BE2C (cell line): ENCODE measurements at regions not wholly inside any gene's neighbourhood (a gene's known extent, or its start where the extent isn't known, plus 50 kb on each side); places are given as distances from the start of the nearest gene placed in this dataset.
"Not testable (repeated sequence)": the region's sequence is repeated elsewhere in the genome, so short reads cannot be mapped to it uniquely, and the experiment has no call there.

Source experiments
- DNase-seq: peaks from one replicate; pipeline ENCODE4 v3.0.0-alpha.2; 2020
- H3K27me3 ChIP-seq: fragments of 250-450 bp; sonication (Bioruptor Pico); 2 replicates; pipeline ENCODE4 v1.5.1; 2020; ENCODE audit warnings: mild to moderate bottlenecking
- H3K36me3 ChIP-seq: fragments of 250-450 bp; sonication (Bioruptor Pico); 2 replicates; pipeline ENCODE4 v1.5.1; 2020; ENCODE audit warnings: mild to moderate bottlenecking
- H3K4me1 ChIP-seq: fragments of 250-450 bp; sonication (Bioruptor Pico); 2 replicates; pipeline ENCODE4 v1.5.1; 2020
- H3K4me3 ChIP-seq: 2 replicates; pipeline ENCODE4 v1.5.1; 2011; ENCODE audit warnings: low read depth, low read length
- H3K9me3 ChIP-seq: fragments of 250-450 bp; sonication (Bioruptor Pico); 2 replicates; pipeline ENCODE4 v1.5.1; 2020
- CTCF ChIP-seq: IDR thresholded peaks from 2 replicates; pipeline ENCODE4 v1.5.1; 2012; ENCODE audit warnings: mild to moderate bottlenecking, low read depth, low read length

- Histone ChIP-seq H3K36me3 (no peaks in the 10 kb centered on the region), H3K27me3 (no peaks in the 10 kb centered on the region), H3K9me3 (no peaks in the 10 kb centered on the region), H3K4me1 (no peaks in the 10 kb centered on the region), H3K4me3 (no peak overlapping the region)
- no peak for DNase-seq
- no peak for TF ChIP-seq CTCF
Measured at GRCh38 chr6:11423072-11423471, 114.5 kb upstream of the TMEM170B start.

DNA sequence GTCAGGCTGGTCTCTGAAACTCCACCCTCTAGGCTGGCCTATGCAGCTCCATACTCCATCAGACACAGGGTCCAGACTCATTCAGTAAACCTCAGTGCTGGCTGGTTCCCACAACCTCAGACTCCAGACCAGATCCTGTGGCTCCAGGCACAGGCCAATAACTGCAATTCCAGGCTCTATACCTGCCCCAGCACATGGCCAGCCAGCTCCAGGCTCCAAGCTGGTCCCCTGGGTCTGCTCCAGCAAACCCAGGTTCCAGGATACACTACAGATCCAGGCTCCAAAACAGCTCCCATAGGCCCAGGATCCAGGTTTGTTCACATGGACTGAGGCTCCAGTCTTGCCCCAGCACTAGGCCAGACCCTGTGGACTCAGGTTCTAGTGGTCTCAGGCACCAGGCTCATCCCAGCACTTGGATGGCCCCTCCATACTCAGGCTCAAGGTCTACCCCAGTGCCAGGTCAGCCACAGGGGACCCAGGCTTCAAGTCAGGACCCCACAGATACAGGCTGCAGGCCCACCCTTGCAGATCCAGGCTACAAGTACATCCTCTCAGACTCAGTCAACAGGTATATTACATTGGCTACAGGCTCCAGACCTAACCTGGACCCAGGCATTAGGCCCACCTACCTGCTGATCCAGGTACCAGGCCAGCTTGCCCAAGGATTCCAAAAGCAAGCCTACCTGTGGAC is 117.6 kb upstream of the TMEM170B start:
- no peak for TF ChIP-seq CTCF
- Histone ChIP-seq H3K4me1 (no peaks in the 10 kb centered on the region), H3K9me3 (no peaks in the 10 kb centered on the region), H3K27me3 (no peaks in the 10 kb centered on the region), H3K4me3 (no peak overlapping the region), H3K36me3 (no peaks in the 10 kb centered on the region)
- no peak for DNase-seq

- Histone ChIP-seq H3K27me3 (no peaks in the 10 kb centered on the region; the same call in 1 of the 2 replicates), H3K36me3 (no peaks in the 10 kb centered on the region), H3K9me3 (no peaks in the 10 kb centered on the region), H3K4me1 (no peaks in the 10 kb centered on the region), H3K4me3 (no peak overlapping the region)
- DNase-seq, result no peak
- no peak for TF ChIP-seq CTCF
Measured at GRCh38 chr6:11418290-11418905, 119.2 kb upstream of the TMEM170B start.

DNA sequence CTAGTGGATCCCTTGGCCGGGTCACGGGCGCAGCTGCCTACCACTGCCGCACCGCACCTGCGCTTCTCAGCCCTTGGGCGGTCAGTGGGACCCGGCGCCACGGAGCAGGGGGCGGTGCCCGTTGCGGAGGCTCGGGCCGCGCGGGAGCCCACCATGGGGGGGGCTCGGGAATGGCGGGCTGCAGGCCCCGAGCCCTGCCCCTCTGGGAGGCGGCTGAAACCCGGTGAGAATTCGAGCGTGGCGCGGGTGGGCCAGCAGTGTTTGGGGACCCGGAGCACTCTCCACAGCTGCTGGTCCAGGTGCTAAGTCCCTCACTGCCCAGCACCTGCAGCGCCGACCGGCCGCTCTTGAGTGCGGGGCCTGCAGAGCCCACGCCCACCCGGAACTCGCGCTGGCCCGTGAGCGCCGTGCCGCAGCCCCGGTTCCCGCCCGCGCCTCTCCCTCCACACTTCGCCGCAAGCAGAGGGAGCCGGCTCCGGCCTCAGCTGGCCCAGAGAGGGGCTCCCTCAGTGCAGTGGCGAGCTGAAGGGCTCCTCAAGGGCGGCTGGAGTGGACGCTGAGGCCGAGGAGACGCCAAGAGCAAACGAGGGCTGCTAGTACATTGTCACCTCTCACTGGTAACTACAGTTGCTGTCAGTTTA is 120.5 kb upstream of the TMEM170B start:
- no peak overlapping the region for H3K4me3 ChIP-seq
- DNase-seq, result no peak

GRCh38 chr6:11416099-11416935 is 121.2 kb upstream of the TMEM170B start:
- H3K27me3 ChIP-seq, H3K4me3 ChIP-seq, H3K9me3 ChIP-seq, H3K36me3 ChIP-seq, DNase-seq, H3K4me1 ChIP-seq: not testable (repeated sequence)

More for the DNA sequence above, 120.5 kb upstream of the TMEM170B start:
- Histone ChIP-seq H3K4me1 (no peaks in the 10 kb centered on the region), H3K27me3 (no peaks in the 10 kb centered on the region; the same call in 1 of the 2 replicates), H3K9me3 (no peaks in the 10 kb centered on the region), H3K36me3 (no peaks in the 10 kb centered on the region)
- TF ChIP-seq CTCF, result no peak

GRCh38 chr6:11415557-11415956 is 122.0 kb upstream of the TMEM170B start:
- Histone ChIP-seq H3K9me3 (no peaks in the 10 kb centered on the region), H3K4me3 (no peak overlapping the region), H3K27me3 (no peaks in the 10 kb centered on the region; the same call in 1 of the 2 replicates), H3K36me3 (no peaks in the 10 kb centered on the region), H3K4me1 (no peaks in the 10 kb centered on the region)
- no peak for DNase-seq
- TF ChIP-seq CTCF, result no peak
